ENCODE measurements at regions not wholly inside any gene's neighbourhood (a gene's known extent, or its start where the extent isn't known, plus 50 kb on each side); places are given as distances from the start of the nearest gene placed in this dataset.

DNA sequence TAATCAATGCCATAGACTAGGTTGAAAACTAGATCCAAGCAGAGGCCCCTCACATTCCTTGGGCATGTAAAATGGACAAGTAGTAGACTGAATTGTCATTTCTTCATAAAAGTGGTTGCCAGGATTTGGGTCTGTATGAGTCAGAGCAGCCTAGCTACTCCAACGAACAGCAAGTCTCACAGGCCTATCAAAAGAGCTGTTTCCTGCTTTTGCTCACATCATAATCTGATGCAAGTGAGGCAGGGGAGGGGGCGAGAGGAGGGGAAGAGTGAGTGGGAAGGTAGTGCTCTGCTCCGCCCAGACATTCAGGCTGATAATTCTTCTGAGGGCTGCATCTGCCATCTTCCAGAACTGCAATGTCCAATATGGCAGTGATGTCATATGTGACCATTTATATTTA is 228.9 kb upstream of the PRICKLE2 start:
- TF ChIP-seq POLR2A (IDR thresholded peaks at IDR 0.05; ENCODE audit: low read length) (no peak), SMC3 (IDR thresholded peaks at IDR 0.05) (no peak), PHF8 (IDR thresholded peaks at IDR 0.05; ENCODE audit: borderline replicate concordance, low read depth) (no peak), ZC3H11A (IDR thresholded peaks at IDR 0.05) (no peak), RAD21 (conservative IDR thresholded peaks at IDR 0.05 in 1 of 2, IDR thresholded peaks at IDR 0.05 in 1 of 2) (no peak), CEBPB (IDR thresholded peaks at IDR 0.05) (no peak), CHD2 (IDR thresholded peaks at IDR 0.05; ENCODE audit: low read length, partially characterized antibody) (no peak), MAFK (IDR thresholded peaks at IDR 0.05; ENCODE audit: partially characterized antibody) (no peak)
- TF ChIP-seq, protein P1, sequence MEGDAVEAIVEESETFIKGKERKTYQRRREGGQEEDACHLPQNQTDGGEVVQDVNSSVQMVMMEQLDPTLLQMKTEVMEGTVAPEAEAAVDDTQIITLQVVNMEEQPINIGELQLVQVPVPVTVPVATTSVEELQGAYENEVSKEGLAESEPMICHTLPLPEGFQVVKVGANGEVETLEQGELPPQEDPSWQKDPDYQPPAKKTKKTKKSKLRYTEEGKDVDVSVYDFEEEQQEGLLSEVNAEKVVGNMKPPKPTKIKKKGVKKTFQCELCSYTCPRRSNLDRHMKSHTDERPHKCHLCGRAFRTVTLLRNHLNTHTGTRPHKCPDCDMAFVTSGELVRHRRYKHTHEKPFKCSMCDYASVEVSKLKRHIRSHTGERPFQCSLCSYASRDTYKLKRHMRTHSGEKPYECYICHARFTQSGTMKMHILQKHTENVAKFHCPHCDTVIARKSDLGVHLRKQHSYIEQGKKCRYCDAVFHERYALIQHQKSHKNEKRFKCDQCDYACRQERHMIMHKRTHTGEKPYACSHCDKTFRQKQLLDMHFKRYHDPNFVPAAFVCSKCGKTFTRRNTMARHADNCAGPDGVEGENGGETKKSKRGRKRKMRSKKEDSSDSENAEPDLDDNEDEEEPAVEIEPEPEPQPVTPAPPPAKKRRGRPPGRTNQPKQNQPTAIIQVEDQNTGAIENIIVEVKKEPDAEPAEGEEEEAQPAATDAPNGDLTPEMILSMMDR (IDR thresholded peaks at IDR 0.05) = no peak
- TF ChIP-seq, protein P2, sequence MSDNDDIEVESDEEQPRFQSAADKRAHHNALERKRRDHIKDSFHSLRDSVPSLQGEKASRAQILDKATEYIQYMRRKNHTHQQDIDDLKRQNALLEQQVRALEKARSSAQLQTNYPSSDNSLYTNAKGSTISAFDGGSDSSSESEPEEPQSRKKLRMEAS (IDR thresholded peaks at IDR 0.05) = no peak
- TF ChIP-seq, protein P3, sequence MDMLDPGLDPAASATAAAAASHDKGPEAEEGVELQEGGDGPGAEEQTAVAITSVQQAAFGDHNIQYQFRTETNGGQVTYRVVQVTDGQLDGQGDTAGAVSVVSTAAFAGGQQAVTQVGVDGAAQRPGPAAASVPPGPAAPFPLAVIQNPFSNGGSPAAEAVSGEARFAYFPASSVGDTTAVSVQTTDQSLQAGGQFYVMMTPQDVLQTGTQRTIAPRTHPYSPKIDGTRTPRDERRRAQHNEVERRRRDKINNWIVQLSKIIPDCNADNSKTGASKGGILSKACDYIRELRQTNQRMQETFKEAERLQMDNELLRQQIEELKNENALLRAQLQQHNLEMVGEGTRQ (IDR thresholded peaks at IDR 0.05) = no peak
